Inflammatory macrophage treated with lipopolysaccharide for 1 hour (primary cell): ENCODE measurements at regions not wholly inside any gene's neighbourhood (a gene's known extent, or its start where the extent isn't known, plus 50 kb on each side); places are given as distances from the start of the nearest gene placed in this dataset.
"Not testable (repeated sequence)": the region's sequence is repeated elsewhere in the genome, so short reads cannot be mapped to it uniquely, and the experiment has no call there.

Experiments used
- DNase-seq, 2 donors: peaks; one replicate each; pipeline ENCODE4 v3.0.0-alpha.2; 2020 to 2022

GRCh38 chr13:83201506-83201905 lies 680.8 kb downstream of the SLITRK1 start:
- DNase-seq: no peak

DNA sequence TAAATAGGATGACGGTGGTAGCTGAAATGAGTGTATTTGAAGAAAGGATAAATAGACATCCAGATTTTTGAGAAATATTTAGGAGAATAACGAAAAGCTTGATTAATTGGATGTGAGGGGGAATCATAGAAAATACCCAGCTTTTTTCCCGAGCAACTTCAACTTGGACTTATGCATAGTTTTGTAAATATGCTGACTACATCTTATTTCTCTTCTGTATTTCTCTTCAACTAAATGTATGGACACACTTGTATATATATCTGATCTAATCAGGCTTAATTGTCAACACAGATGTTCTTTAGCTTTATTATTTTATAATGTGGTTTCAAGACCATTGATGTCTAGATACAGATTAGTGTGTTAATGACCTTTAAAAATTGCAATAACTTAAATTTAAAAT lies 685.0 kb downstream of the SLITRK1 start:
- no peak for DNase-seq

- no peak for DNase-seq
Observed at GRCh38 chr13:83190020-83190419, 692.3 kb downstream of the SLITRK1 start.

- no peak for DNase-seq
Observed at GRCh38 chr13:83184819-83185218, 697.5 kb downstream of the SLITRK1 start.

GRCh38 chr13:83184150-83184475 lies 698.2 kb downstream of the SLITRK1 start:
- no peak for DNase-seq

DNA sequence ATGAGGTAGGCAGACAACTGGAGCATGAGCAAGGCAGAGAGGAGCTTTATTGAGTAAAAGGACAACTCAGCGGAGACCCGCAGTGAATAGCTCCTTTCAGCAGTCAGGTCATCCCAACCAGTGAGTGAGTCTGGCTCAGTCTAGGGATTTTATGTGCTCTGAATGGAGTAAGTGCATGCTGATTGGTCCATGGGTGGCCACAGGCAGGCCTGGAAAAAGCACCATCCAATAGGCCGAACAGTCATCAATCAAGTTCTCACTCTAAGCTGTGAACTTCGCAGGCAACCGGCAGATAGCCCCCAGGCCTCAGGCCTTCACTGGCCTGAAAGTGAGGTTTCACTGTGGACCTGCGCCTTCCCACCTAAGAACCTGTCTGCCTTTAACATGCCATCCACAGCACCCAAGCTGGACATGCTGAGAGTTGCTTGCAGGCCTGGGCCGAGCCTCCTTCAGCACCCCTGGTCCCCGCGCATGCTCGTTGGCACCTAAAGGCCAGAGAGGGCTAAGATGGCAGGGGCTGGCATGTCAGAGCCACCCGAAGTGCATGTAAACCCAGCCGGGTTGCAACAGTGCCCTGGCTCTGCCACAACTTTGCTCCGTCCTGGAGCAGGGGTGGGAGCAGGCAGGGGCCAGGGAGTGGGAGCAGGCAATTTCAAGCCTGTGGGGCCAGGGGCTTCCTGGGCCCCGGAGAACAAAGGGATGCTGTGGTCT lies 698.7 kb downstream of the SLITRK1 start:
- DNase-seq: no peak

GRCh38 chr13:83182845-83183244 lies 699.4 kb downstream of the SLITRK1 start:
- no peak for DNase-seq

DNA sequence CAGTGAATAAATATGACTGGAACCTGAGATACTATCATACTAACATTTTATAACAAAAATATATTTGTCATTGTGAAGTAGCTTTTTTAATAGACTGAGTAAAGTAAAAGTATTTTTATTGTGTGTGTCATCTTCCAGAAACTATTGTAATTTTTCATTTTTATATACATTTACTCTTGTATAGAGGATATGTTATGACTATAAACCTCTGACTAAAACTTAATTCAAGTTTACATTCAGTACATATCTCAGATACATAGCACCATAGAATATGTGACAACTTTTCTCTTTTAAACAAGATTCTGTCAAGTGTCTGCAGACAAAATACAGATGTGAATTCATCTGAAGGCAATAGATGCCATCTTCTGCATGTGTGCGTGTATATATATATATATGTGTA lies 704.3 kb downstream of the SLITRK1 start:
- DNase-seq: no peak

- DNase-seq: no peak
Observed at GRCh38 chr13:83168590-83168989, 713.7 kb downstream of the SLITRK1 start.

DNA sequence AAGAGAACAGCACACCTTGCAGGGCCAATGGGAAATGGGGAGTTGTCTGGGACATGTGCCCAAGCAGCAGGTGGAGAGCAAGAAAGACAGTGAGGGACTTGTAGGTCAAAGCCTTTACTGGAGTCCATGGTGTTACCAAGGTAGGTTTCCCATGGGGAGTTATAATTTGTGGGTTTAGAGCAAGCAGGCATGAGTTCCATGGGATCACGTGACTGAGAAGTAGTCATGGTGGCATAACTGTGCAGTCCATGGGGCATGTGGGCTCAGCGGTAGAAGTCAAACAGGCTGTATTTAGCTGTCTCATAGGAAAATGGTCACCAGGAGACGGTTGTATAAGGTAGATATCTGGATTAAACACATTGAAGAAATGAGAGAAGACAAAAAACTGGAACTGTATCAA lies 715.1 kb downstream of the SLITRK1 start:
- DNase-seq: no peak

- no peak for DNase-seq
Observed at GRCh38 chr13:83166550-83166949, 715.7 kb downstream of the SLITRK1 start.

DNA sequence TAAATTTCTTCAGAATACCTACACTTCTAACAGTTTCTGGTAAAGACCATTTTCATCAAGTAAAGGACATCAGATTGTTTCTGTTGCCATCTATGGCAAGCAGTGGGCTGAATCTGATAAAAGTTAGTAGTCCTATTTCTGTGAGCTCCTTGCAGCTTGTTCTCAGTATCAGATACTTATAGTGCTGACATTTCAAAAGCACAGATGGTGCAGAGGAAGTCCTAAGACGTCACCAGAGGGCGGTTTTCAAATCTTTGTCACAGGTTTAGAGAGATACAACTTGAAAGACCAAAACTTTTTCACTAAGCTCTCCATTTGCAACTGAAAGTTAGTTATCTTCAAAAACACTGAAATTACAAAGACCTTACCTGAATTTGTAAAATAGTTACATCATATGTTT lies 719.8 kb downstream of the SLITRK1 start:
- no peak for DNase-seq

GRCh38 chr13:83153848-83154247 lies 728.4 kb downstream of the SLITRK1 start:
- DNase-seq: no peak

DNA sequence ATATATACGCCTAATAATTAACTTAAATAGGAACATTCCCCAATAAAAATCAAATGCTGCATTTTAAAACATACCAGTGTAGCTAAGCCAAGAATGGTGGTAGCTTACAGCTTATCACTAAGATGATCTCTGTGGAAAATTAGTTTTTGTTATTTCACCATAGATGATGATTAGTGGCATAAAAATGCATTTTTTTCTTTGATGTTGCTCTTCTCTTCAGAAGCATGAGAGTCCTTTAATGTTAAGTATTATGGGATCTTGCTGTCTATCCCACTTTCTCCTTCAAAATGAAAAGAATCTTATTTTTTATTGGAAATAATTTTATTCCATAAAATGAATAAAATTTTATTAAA lies 731.0 kb downstream of the SLITRK1 start:
- DNase-seq: no peak

DNA sequence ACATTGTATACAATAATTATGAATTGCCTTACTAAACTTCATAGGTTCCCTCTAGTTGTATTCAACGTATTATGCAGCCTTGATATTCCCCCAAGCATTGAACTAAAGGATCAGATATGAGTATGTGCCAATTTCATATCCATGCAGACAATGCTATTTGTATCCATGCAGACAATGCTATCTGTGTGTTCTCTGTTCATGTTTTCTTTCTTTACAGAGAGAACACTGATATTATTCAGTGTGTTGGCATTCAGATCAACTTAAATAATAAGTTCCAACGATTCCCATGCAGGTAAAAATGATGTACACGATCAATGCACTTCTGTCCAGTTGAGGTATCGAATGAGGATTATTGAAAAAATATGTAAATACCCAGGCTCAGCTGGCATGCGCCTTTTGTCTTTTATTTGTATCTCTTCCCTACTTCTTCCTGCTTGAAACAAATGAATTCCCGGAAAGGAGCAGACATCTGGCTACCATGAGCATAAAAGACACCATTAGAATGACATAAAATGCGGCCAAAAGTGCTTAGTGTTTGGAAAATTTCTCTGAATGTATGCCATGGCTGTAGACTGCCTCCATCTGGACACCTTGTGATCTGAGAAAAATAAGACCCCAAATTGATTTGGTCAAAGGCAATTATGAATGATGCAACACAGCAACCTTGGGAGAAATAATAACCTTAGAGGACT lies 731.5 kb downstream of the SLITRK1 start:
- no peak for DNase-seq

GRCh38 chr13:83136660-83137059 lies 745.6 kb downstream of the SLITRK1 start:
- no peak for DNase-seq

DNA sequence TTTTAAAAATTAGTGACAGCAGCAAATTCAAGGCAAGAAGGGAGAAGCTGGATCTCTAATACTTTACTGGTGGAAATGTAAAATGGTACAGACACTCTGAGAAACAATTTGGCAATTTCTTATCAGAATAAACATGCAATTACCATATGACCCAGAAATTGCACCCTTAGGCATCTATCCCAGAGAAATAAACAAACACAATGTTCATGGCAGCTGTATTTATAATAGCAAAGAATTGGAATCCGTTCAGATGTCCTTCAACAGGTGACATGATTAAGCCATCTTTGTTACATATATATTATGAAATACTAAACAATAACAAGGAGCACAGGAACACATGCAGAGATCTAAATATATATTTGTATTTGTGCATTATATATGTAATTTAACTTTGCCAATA lies 756.5 kb downstream of the SLITRK1 start:
- no peak for DNase-seq

GRCh38 chr13:83121896-83122295 lies 760.4 kb downstream of the SLITRK1 start:
- DNase-seq: no peak

GRCh38 chr13:83117046-83117445 lies 765.2 kb downstream of the SLITRK1 start:
- no peak for DNase-seq

GRCh38 chr13:83101574-83102247 lies 780.6 kb downstream of the SLITRK1 start:
- DNase-seq: not testable (repeated sequence)

DNA sequence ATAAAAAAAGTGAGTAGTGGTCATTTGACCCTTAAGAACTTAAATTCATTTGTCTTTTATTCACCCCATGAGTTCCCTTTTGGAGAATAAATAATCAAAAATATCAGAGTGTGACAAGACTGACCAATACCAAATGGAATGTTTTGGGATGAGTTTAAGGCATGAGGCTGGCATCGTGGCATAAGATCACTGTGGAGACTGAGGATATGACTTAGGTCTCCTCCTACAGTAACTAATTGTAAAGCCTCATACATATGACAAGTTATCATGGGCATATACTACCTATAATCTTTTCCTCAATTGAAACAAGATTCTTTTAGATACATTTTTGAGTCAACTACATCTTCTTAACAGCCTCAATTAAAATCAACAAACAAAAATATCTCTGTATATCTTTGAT lies 782.0 kb downstream of the SLITRK1 start:
- DNase-seq: no peak

GRCh38 chr13:83088858-83089257 lies 793.4 kb downstream of the SLITRK1 start:
- DNase-seq: no peak

DNA sequence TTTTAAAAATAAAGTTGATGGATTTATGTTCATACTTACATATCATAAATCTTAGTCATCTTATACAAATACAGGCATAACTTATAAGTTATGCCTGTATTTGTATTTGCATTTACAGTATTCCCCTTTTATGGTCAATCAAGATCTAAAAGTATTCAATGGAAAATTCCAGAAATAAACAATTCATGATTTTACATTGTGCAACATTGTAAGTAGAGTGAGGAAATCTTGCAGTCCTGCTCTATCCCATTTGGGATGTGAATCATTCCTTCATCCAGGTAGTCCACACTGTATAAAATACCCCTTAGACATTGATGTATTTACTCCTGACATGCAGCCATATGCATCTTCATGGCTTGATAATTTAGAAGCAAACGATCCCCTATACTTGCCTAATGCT lies 795.3 kb downstream of the SLITRK1 start:
- DNase-seq: no peak

GRCh38 chr13:83086088-83086487 lies 796.2 kb downstream of the SLITRK1 start:
- no peak for DNase-seq
